Esophagus squamous epithelium (tissue), 4 donors: ENCODE measurements at regions not wholly inside any gene's neighbourhood (a gene's known extent, or its start where the extent isn't known, plus 50 kb on each side); places are given as distances from the start of the nearest gene placed in this dataset.

Experiments used
- POLR2A ChIP-seq, 4 donors: fragments of 450-650 bp; IDR thresholded peaks; one replicate each; pipeline ENCODE4 v1.6.1; 2017; ENCODE audit warnings: antibody characterized with exemption in 4 of 4, mild to moderate bottlenecking in 4 of 4, moderate library complexity in 3 of 4
- TF ChIP-seq, protein P1 (sequence below), 6 experiments: fragments of 450-650 bp in 4 of 6; fragments of 200-600 bp in 2 of 6; sonication (generic) in 2 of 6; IDR thresholded peaks; one replicate each; pipeline ENCODE4 v1.5.1; 2016 to 2019; ENCODE audit warnings: antibody characterized with exemption in 6 of 6, mild to moderate bottlenecking in 4 of 6, moderate library complexity in 4 of 6

DNA sequence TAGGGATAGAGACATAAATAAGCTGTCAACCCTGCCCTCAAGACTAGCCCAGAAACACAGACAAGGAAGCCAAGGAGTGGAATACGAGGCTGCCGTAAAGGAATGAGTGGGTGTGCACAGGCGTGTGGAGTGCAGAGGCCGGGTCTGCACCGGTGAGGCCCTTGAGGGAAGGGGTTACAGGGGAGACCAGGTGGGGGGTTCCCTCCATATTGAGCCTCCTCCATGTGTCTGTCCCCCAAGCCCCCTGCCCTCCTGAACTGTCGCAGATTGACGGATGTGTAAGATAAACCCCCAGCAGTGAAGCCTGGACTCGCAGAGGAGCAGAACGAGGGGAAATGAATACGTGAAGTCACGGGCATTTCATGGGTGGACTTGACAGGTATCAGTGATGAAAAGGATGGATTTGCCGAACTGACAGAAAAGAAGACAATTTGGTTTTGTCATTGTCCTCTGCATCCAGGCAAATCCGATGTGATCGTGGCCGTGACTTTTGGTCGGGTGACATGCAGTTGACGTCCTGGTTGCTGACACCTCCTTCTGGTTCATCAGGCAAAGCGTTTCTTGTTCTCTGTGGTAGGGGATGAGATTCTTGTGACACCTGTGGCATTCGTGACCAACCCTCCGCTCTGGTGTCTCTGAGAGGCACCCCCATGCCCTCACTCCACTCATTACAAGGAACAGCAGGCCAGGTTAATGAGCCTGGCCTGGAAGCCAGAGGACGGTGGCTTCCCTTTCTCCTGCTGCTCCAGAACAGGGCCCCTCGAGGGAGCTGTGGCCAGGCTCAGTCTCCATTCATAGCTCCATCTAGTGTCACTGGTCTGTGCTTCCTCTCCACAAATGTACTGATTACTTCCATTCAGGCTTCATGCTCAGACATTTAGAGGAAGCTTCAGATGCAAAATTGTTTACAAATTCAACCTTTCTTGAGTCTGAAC is 223.1 kb upstream of the B3GAT1 start:
- TF ChIP-seq, protein P1, sequence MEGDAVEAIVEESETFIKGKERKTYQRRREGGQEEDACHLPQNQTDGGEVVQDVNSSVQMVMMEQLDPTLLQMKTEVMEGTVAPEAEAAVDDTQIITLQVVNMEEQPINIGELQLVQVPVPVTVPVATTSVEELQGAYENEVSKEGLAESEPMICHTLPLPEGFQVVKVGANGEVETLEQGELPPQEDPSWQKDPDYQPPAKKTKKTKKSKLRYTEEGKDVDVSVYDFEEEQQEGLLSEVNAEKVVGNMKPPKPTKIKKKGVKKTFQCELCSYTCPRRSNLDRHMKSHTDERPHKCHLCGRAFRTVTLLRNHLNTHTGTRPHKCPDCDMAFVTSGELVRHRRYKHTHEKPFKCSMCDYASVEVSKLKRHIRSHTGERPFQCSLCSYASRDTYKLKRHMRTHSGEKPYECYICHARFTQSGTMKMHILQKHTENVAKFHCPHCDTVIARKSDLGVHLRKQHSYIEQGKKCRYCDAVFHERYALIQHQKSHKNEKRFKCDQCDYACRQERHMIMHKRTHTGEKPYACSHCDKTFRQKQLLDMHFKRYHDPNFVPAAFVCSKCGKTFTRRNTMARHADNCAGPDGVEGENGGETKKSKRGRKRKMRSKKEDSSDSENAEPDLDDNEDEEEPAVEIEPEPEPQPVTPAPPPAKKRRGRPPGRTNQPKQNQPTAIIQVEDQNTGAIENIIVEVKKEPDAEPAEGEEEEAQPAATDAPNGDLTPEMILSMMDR (IDR thresholded peaks at IDR 0.05), result no peak
- TF ChIP-seq POLR2A (IDR thresholded peaks at IDR 0.05), result no peak
